ENCODE measurements at regions not wholly inside any gene's neighbourhood (a gene's known extent, or its start where the extent isn't known, plus 50 kb on each side); places are given as distances from the start of the nearest gene placed in this dataset.
A peak's percentile ranks its signal among the peaks of the same experiment; 100 is the strongest.

GRCh38 chr6:14640631-14641030 is 523.1 kb downstream of the CD83 start:
- DNase-seq (ENCODE audit: low read depth), result no peak

- no peak for DNase-seq (ENCODE audit: low read depth)
These were observed 524.0 kb downstream of the CD83 start for GRCh38 chr6:14641423-14642135.

- DNase-seq (ENCODE audit: low read depth), result no peak
These were observed 524.5 kb downstream of the CD83 start for GRCh38 chr6:14642136-14642505.

- no peak for DNase-seq (ENCODE audit: low read depth)
These were observed 525.3 kb downstream of the CD83 start for GRCh38 chr6:14642842-14643241.

GRCh38 chr6:14644381-14644780 is 526.8 kb downstream of the CD83 start:
- DNase-seq (ENCODE audit: low read depth), result no peak

- DNase-seq (ENCODE audit: low read depth), result no peak
These were observed 527.6 kb downstream of the CD83 start for GRCh38 chr6:14645221-14645620.

GRCh38 chr6:14645841-14646240 is 528.3 kb downstream of the CD83 start:
- DNase-seq (ENCODE audit: low read depth), result no peak

- no peak for DNase-seq (ENCODE audit: low read depth)
These were observed 528.8 kb downstream of the CD83 start for GRCh38 chr6:14646371-14646770.

- no peak for DNase-seq (ENCODE audit: low read depth)
These were observed 529.8 kb downstream of the CD83 start for GRCh38 chr6:14647357-14647756.

GRCh38 chr6:14652536-14652935 is 535.0 kb downstream of the CD83 start:
- no peak for DNase-seq (ENCODE audit: low read depth)

- DNase-seq (ENCODE audit: low read depth), result no peak
These were observed 537.9 kb downstream of the CD83 start for GRCh38 chr6:14655201-14656061.

- DNase-seq (ENCODE audit: low read depth), result no peak
These were observed 538.5 kb downstream of the CD83 start for GRCh38 chr6:14656078-14656521.

GRCh38 chr6:14656649-14657048 is 539.1 kb downstream of the CD83 start:
- no peak for DNase-seq (ENCODE audit: low read depth)

GRCh38 chr6:14658030-14658429 is 540.5 kb downstream of the CD83 start:
- DNase-seq (ENCODE audit: low read depth), result no peak

- no peak for DNase-seq (ENCODE audit: low read depth)
These were observed 541.5 kb downstream of the CD83 start for GRCh38 chr6:14658886-14659561.

GRCh38 chr6:14659841-14660240 is 542.3 kb downstream of the CD83 start:
- no peak for DNase-seq (ENCODE audit: low read depth)

- DNase-seq (ENCODE audit: low read depth), result peak; percentile 3
These were observed 543.4 kb downstream of the CD83 start for GRCh38 chr6:14660806-14661579.

- no peak for DNase-seq (ENCODE audit: low read depth)
These were observed 544.1 kb downstream of the CD83 start for GRCh38 chr6:14661691-14662090.

GRCh38 chr6:14664112-14664601 is 546.6 kb downstream of the CD83 start:
- no peak for DNase-seq (ENCODE audit: low read depth)

GRCh38 chr6:14664621-14665315 is 547.2 kb downstream of the CD83 start:
- DNase-seq (ENCODE audit: low read depth), result no peak

Data from stimulated activated CD8-positive, alpha-beta memory T cell treated with anti-CD3 and anti-CD28 coated beads, Interleukin-7, amount 100 ng/mL, for 24 hours (primary cell).